Lower leg skin (tissue), 3 donors: ENCODE measurements at regions not wholly inside any gene's neighbourhood (a gene's known extent, or its start where the extent isn't known, plus 50 kb on each side); places are given as distances from the start of the nearest gene placed in this dataset.

Experiments used
- POLR2A ChIP-seq, 2 donors: fragments of 450-650 bp; IDR thresholded peaks; one replicate each; pipeline ENCODE4 v1.6.1; 2016 to 2017; ENCODE audit warnings: antibody characterized with exemption in 2 of 2, mild to moderate bottlenecking in 1 of 2, moderate library complexity in 1 of 2
- TF ChIP-seq, protein P1 (sequence below), 3 donors: fragments of 450-650 bp; IDR thresholded peaks; one replicate each; pipeline ENCODE4 v1.5.1; 2016; ENCODE audit warnings: antibody characterized with exemption in 3 of 3, mild to moderate bottlenecking in 3 of 3, moderate library complexity in 2 of 3

- TF ChIP-seq, protein P1, sequence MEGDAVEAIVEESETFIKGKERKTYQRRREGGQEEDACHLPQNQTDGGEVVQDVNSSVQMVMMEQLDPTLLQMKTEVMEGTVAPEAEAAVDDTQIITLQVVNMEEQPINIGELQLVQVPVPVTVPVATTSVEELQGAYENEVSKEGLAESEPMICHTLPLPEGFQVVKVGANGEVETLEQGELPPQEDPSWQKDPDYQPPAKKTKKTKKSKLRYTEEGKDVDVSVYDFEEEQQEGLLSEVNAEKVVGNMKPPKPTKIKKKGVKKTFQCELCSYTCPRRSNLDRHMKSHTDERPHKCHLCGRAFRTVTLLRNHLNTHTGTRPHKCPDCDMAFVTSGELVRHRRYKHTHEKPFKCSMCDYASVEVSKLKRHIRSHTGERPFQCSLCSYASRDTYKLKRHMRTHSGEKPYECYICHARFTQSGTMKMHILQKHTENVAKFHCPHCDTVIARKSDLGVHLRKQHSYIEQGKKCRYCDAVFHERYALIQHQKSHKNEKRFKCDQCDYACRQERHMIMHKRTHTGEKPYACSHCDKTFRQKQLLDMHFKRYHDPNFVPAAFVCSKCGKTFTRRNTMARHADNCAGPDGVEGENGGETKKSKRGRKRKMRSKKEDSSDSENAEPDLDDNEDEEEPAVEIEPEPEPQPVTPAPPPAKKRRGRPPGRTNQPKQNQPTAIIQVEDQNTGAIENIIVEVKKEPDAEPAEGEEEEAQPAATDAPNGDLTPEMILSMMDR (IDR thresholded peaks at IDR 0.05): no peak
- no peak for TF ChIP-seq POLR2A (IDR thresholded peaks at IDR 0.05)
Measured at GRCh38 chr16:72278301-72278700, 106.3 kb upstream of the PMFBP1 start.
